WERI-Rb-1 (cell line): ENCODE measurements at regions not wholly inside any gene's neighbourhood (a gene's known extent, or its start where the extent isn't known, plus 50 kb on each side); places are given as distances from the start of the nearest gene placed in this dataset.

Source experiments
- DNase-seq: peaks from one replicate; pipeline ENCODE4 v3.0.0-alpha.2; 2020
- H3K27ac ChIP-seq: fragments of 250-450 bp; sonication (Bioruptor Pico); 2 replicates; pipeline ENCODE4 v1.5.1; 2020; ENCODE audit warnings: mild to moderate bottlenecking, moderate library complexity
- H3K27me3 ChIP-seq: fragments of 250-450 bp; sonication (Bioruptor Pico); 2 replicates; pipeline ENCODE4 v1.5.1; 2021; ENCODE audit warnings: mild to moderate bottlenecking, low read depth, moderate library complexity; ENCODE audit not compliant: insufficient read depth, severe bottlenecking
- H3K36me3 ChIP-seq: fragments of 250-450 bp; sonication (Bioruptor Pico); 2 replicates; pipeline ENCODE4 v1.5.1; 2020; ENCODE audit warnings: mild to moderate bottlenecking, moderate library complexity
- H3K4me3 ChIP-seq: 2 replicates; pipeline ENCODE4 v1.5.1; 2011; ENCODE audit warnings: low read depth, mild to moderate bottlenecking, control low read depth, low read length
- H3K9me3 ChIP-seq: fragments of 250-450 bp; sonication (Bioruptor Pico); 2 replicates; pipeline ENCODE4 v1.5.1; 2021; ENCODE audit warnings: mild to moderate bottlenecking, moderate library complexity; ENCODE audit not compliant: severe bottlenecking
- CTCF ChIP-seq: IDR thresholded peaks from 2 replicates; pipeline ENCODE4 v1.5.1; 2011; ENCODE audit warnings: low read depth, mild to moderate bottlenecking, control low read depth, inconsistent platforms, low read length

- Histone ChIP-seq H3K9me3 (peaks cover 2% of the 10 kb centered on the region), H3K27me3 (no peaks in the 10 kb centered on the region), H3K4me3 (no peak overlapping the region), H3K27ac (no peak overlapping the region), H3K36me3 (no peaks in the 10 kb centered on the region)
- no peak for DNase-seq
- no peak for TF ChIP-seq CTCF
These were observed 198.7 kb downstream of the CNTN3 start for GRCh38 chr3:74415731-74416130.

GRCh38 chr3:74413547-74414241 is 200.8 kb downstream of the CNTN3 start:
- H3K9me3 ChIP-seq, result peaks cover 2% of the 10 kb centered on the region
- no peak for TF ChIP-seq CTCF
- no peak overlapping the region for H3K27ac ChIP-seq
- H3K4me3 ChIP-seq, result no peak overlapping the region
- DNase-seq, result no peak
- H3K27me3 ChIP-seq, result no peaks in the 10 kb centered on the region
- no peaks in the 10 kb centered on the region for H3K36me3 ChIP-seq

- no peak for TF ChIP-seq CTCF
- no peaks in the 10 kb centered on the region for H3K27me3 ChIP-seq
- no peaks in the 10 kb centered on the region for H3K36me3 ChIP-seq
- no peak overlapping the region for H3K27ac ChIP-seq
- no peak for DNase-seq
- no peaks in the 10 kb centered on the region for H3K9me3 ChIP-seq
- no peak overlapping the region for H3K4me3 ChIP-seq
These were observed 204.1 kb downstream of the CNTN3 start for GRCh38 chr3:74410276-74410941.

- no peak for TF ChIP-seq CTCF
- H3K27ac ChIP-seq, result no peak overlapping the region
- no peak for DNase-seq
- no peaks in the 10 kb centered on the region for H3K9me3 ChIP-seq
- H3K4me3 ChIP-seq, result no peak overlapping the region
- H3K36me3 ChIP-seq, result no peaks in the 10 kb centered on the region
- H3K27me3 ChIP-seq, result no peaks in the 10 kb centered on the region
These were observed 205.4 kb downstream of the CNTN3 start for GRCh38 chr3:74409066-74409465.

- TF ChIP-seq CTCF, result no peak
- no peak for DNase-seq
These were observed 211.2 kb downstream of the CNTN3 start for GRCh38 chr3:74403307-74403706.

More at GRCh38 chr3:74403307-74403706, 211.2 kb downstream of the CNTN3 start:
- no peaks in the 10 kb centered on the region for H3K9me3 ChIP-seq
- H3K4me3 ChIP-seq, result no peak overlapping the region
- no peak overlapping the region for H3K27ac ChIP-seq
- H3K27me3 ChIP-seq, result no peaks in the 10 kb centered on the region
- H3K36me3 ChIP-seq, result no peaks in the 10 kb centered on the region
